ENCODE measurements at regions not wholly inside any gene's neighbourhood (a gene's known extent, or its start where the extent isn't known, plus 50 kb on each side); places are given as distances from the start of the nearest gene placed in this dataset.
"Not testable (repeated sequence)": the region's sequence is repeated elsewhere in the genome, so short reads cannot be mapped to it uniquely, and the experiment has no call there.

DNA sequence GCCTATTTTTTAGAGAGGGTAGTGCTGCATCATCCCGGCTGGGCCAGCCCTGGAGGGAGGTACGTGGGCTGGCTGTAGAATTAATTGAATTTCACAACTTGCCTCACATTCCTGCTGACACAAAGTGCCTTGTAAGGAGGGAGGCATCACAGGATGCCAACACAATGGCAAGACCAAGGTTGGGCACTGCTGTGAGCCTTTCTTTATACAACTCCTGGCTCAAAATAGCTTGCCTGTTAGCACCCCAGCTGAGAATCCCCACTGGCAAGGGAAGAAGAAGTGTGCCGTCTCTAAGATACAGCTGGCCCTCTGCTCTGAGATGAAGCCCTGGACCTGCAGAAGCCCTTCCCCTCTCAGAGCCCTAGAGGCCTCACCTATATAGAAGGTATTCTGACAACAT, 873.9 kb downstream of the GRID1 start:
- H3K79me2 ChIP-seq (ENCODE audit: control insufficient read depth, insufficient read depth, low read length), result no peaks in the 10 kb centered on the region
- no peaks in the 10 kb centered on the region for H3K27me3 ChIP-seq (ENCODE audit: control insufficient read depth, insufficient read depth, low read length)
- H4K20me1 ChIP-seq (ENCODE audit: control insufficient read depth, extremely low read depth, insufficient read depth, low read length), result no peaks in the 10 kb centered on the region
- DNase-seq (ENCODE audit: low read depth in 2 of 2), result no peak
- H3K9me3 ChIP-seq (ENCODE audit: control insufficient read depth, insufficient read depth, low read depth, low read length), result no peaks in the 10 kb centered on the region
- TF ChIP-seq, protein P1, sequence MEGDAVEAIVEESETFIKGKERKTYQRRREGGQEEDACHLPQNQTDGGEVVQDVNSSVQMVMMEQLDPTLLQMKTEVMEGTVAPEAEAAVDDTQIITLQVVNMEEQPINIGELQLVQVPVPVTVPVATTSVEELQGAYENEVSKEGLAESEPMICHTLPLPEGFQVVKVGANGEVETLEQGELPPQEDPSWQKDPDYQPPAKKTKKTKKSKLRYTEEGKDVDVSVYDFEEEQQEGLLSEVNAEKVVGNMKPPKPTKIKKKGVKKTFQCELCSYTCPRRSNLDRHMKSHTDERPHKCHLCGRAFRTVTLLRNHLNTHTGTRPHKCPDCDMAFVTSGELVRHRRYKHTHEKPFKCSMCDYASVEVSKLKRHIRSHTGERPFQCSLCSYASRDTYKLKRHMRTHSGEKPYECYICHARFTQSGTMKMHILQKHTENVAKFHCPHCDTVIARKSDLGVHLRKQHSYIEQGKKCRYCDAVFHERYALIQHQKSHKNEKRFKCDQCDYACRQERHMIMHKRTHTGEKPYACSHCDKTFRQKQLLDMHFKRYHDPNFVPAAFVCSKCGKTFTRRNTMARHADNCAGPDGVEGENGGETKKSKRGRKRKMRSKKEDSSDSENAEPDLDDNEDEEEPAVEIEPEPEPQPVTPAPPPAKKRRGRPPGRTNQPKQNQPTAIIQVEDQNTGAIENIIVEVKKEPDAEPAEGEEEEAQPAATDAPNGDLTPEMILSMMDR (conservative IDR thresholded peaks at IDR 0.05 in 1 of 2, IDR thresholded peaks at IDR 0.05 in 1 of 2; ENCODE audit: low read depth in 1 of 2, low read length in 2 of 2), result no peak
- H2AFZ ChIP-seq (ENCODE audit: low read length), result no peak overlapping the region
- no peaks in the 10 kb centered on the region for H3K4me1 ChIP-seq (ENCODE audit: control insufficient read depth, extremely low read depth, insufficient read depth, low read length)
- no peak overlapping the region for H3K4me3 ChIP-seq (replicated peaks in 1 of 4; ENCODE audit: control extremely low read depth in 1 of 4, insufficient read depth in 1 of 4, low read depth in 3 of 4, low read length in 4 of 4)
- no peak overlapping the region for H3K9ac ChIP-seq (ENCODE audit: insufficient read depth, low read length)
- no peaks in the 10 kb centered on the region for H3K36me3 ChIP-seq (ENCODE audit: control insufficient read depth, insufficient read depth, low read length)
- H3K4me2 ChIP-seq (ENCODE audit: extremely low read depth, insufficient read depth, low read length), result no peak overlapping the region
- H3K27ac ChIP-seq (ENCODE audit: insufficient read depth, low read length), result no peak overlapping the region

DNA sequence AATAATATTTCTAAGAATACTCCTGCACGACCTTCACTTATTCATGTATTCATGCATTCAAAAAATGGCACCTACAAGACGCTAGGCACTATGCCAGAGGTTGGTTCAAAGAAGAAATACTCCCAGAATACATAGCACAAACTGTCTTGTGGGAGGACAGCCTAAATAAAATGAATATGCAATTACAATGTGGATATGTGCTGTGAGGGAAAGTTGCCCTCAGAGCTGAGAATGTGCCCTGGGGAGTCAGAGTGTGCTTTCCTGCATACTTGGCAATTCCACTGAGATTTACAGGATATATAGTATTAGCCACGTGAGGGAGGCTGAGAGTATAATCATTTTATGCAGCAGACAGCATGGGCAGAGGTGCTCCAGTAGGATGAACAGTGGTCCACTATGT, 872.9 kb downstream of the GRID1 start:
- no peak overlapping the region for H3K4me3 ChIP-seq (replicated peaks in 1 of 4; ENCODE audit: control extremely low read depth in 1 of 4, insufficient read depth in 1 of 4, low read depth in 3 of 4, low read length in 4 of 4)
- no peaks in the 10 kb centered on the region for H4K20me1 ChIP-seq (ENCODE audit: control insufficient read depth, extremely low read depth, insufficient read depth, low read length)
- no peak for DNase-seq (ENCODE audit: low read depth in 2 of 2)
- H3K4me2 ChIP-seq (ENCODE audit: extremely low read depth, insufficient read depth, low read length), result no peak overlapping the region
- H2AFZ ChIP-seq (ENCODE audit: low read length), result no peak overlapping the region
- no peaks in the 10 kb centered on the region for H3K4me1 ChIP-seq (ENCODE audit: control insufficient read depth, extremely low read depth, insufficient read depth, low read length)
- no peaks in the 10 kb centered on the region for H3K79me2 ChIP-seq (ENCODE audit: control insufficient read depth, insufficient read depth, low read length)
- H3K9me3 ChIP-seq (ENCODE audit: control insufficient read depth, insufficient read depth, low read depth, low read length), result no peaks in the 10 kb centered on the region
- TF ChIP-seq, protein P1 (conservative IDR thresholded peaks at IDR 0.05 in 1 of 2, IDR thresholded peaks at IDR 0.05 in 1 of 2; ENCODE audit: low read depth in 1 of 2, low read length in 2 of 2), result no peak
- no peak for TF ChIP-seq EZH2 (IDR thresholded peaks at IDR 0.05; ENCODE audit: low read length, missing control alignments)
- no peak overlapping the region for H3K9ac ChIP-seq (ENCODE audit: insufficient read depth, low read length)
- H3K27ac ChIP-seq (ENCODE audit: insufficient read depth, low read length), result no peak overlapping the region
- H3K27me3 ChIP-seq (ENCODE audit: control insufficient read depth, insufficient read depth, low read length), result no peaks in the 10 kb centered on the region
- H3K36me3 ChIP-seq (ENCODE audit: control insufficient read depth, insufficient read depth, low read length), result no peaks in the 10 kb centered on the region

DNA sequence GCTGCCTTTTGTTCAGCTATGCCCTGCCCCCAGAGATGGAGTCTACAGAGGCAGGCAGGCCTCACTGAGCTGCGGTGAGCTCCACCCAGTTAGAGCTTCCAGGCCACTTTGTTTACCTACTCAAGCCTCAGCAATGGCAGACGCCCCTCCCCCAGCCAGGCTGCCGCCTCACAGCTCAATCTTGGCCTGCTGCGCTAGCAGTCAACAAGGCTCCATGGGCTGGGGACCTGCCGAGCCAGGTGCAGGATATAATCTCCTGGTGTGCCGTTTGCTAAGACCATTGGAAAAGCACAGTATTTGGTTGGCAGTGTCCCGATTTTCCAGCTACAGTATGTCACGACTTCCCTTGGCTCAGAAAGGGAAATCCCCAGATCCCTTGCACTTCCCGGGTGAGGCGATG, 862.0 kb downstream of the GRID1 start:
- not testable (repeated sequence) for H3K4me2 ChIP-seq (ENCODE audit: extremely low read depth, insufficient read depth, low read length); H3K36me3 ChIP-seq (ENCODE audit: control insufficient read depth, insufficient read depth, low read length); DNase-seq (ENCODE audit: low read depth in 2 of 2); H3K27me3 ChIP-seq (ENCODE audit: control insufficient read depth, insufficient read depth, low read length); H4K20me1 ChIP-seq (ENCODE audit: control insufficient read depth, extremely low read depth, insufficient read depth, low read length); H3K4me1 ChIP-seq (ENCODE audit: control insufficient read depth, extremely low read depth, insufficient read depth, low read length); H3K9me3 ChIP-seq (ENCODE audit: control insufficient read depth, insufficient read depth, low read depth, low read length); H3K79me2 ChIP-seq (ENCODE audit: control insufficient read depth, insufficient read depth, low read length); H2AFZ ChIP-seq (ENCODE audit: low read length); H3K4me3 ChIP-seq (replicated peaks in 1 of 4; ENCODE audit: control extremely low read depth in 1 of 4, insufficient read depth in 1 of 4, low read depth in 3 of 4, low read length in 4 of 4); H3K9ac ChIP-seq (ENCODE audit: insufficient read depth, low read length); H3K27ac ChIP-seq (ENCODE audit: insufficient read depth, low read length)

DNA sequence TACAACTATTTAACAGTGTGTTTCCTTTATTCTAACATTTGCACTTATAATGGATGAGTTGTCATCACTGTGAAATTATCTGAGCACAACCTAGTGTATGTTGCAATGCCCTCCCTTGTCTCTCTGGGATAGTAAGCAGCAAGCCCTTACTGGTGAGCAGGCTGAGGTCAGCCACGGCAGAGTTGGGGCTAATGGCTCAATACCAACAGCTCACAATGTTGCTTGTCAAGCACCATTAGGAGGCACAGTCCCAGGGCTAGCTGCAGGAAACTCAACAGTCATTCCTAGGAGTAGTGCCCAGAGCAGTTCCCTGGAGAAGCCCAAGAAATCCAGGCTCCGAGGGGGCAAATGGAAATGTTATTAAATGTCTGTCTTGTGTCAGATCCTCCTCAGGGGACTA, 858.4 kb downstream of the GRID1 start:
- Histone ChIP-seq H4K20me1 (ENCODE audit: control insufficient read depth, extremely low read depth, insufficient read depth, low read length) (no peaks in the 10 kb centered on the region), H3K4me2 (ENCODE audit: extremely low read depth, insufficient read depth, low read length) (no peak overlapping the region), H3K36me3 (ENCODE audit: control insufficient read depth, insufficient read depth, low read length) (no peaks in the 10 kb centered on the region), H2AFZ (ENCODE audit: low read length) (no peak overlapping the region), H3K9me3 (ENCODE audit: control insufficient read depth, insufficient read depth, low read depth, low read length) (no peaks in the 10 kb centered on the region), H3K27me3 (ENCODE audit: control insufficient read depth, insufficient read depth, low read length) (no peaks in the 10 kb centered on the region), H3K4me1 (ENCODE audit: control insufficient read depth, extremely low read depth, insufficient read depth, low read length) (no peaks in the 10 kb centered on the region), H3K79me2 (ENCODE audit: control insufficient read depth, insufficient read depth, low read length) (no peaks in the 10 kb centered on the region), H3K27ac (ENCODE audit: insufficient read depth, low read length) (no peak overlapping the region), H3K4me3 (replicated peaks in 1 of 4; ENCODE audit: control extremely low read depth in 1 of 4, insufficient read depth in 1 of 4, low read depth in 3 of 4, low read length in 4 of 4) (no peak overlapping the region), H3K9ac (ENCODE audit: insufficient read depth, low read length) (no peak overlapping the region)
- no peak for DNase-seq (ENCODE audit: low read depth in 2 of 2)
- TF ChIP-seq EZH2 (IDR thresholded peaks at IDR 0.05; ENCODE audit: low read length, missing control alignments), result no peak
- TF ChIP-seq, protein P1 (conservative IDR thresholded peaks at IDR 0.05 in 1 of 2, IDR thresholded peaks at IDR 0.05 in 1 of 2; ENCODE audit: low read depth in 1 of 2, low read length in 2 of 2), result no peak

Measured in fibroblast of lung (primary cell).